Stimulated activated memory B cell treated with anti-CD40 and anti-IgM and Interleukin-4, amounts not matched to agents 10 μg/mL and 1 μg/mL and 100 μg/mL, for 72 hours (primary cell): ENCODE measurements at regions not wholly inside any gene's neighbourhood (a gene's known extent, or its start where the extent isn't known, plus 50 kb on each side); places are given as distances from the start of the nearest gene placed in this dataset.

Experiments used
- ATAC-seq: fragments of 150-1000 bp; cut with Tn5 transposase; 2 replicates; pipeline ENCODE4 v1.10.0; 2021
- H3K27ac Mint-ChIP-seq: one replicate; pipeline ENCODE4 v1.8.0; 2022; ENCODE audit warnings: mild to moderate bottlenecking, mixed read lengths
- H3K27me3 Mint-ChIP-seq: one replicate; pipeline ENCODE4 v1.8.0; 2022; ENCODE audit warnings: mixed read lengths
- H3K36me3 Mint-ChIP-seq: one replicate; pipeline ENCODE4 v1.8.0; 2022; ENCODE audit warnings: mixed read lengths
- H3K4me1 Mint-ChIP-seq: one replicate; pipeline ENCODE4 v1.8.0; 2022; ENCODE audit warnings: mixed read lengths
- H3K4me3 Mint-ChIP-seq: one replicate; pipeline ENCODE4 v1.8.0; 2022; ENCODE audit warnings: mild to moderate bottlenecking, moderate library complexity, mixed read lengths
- H3K9me3 Mint-ChIP-seq: one replicate; pipeline ENCODE4 v1.8.0; 2022; ENCODE audit warnings: mixed read lengths

DNA sequence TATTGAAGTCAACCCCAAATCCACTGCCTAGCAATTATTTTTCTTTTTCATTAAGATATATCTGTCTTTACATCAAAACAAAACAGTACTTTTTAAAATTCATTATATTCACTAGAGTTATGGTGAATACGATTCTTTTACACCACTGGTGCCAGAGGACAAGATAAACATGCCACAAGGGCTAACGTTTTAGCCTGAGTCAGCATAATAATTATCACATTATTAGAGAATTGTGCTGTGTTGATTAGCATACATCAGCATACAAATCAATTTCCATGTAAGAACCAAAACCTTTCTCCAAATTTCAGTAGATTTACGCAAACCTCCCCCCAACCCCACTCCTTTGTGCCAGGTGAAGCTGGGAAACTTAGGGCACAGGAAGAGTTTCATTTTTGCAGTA is 131.1 kb upstream of the TMEM106B start:
- no peak for ATAC-seq
- Mint-ChIP-seq H3K27ac (no peak overlapping the region), H3K4me3 (no peak overlapping the region), H3K9me3 (peaks cover 7% of the 10 kb centered on the region), H3K36me3 (no peaks in the 10 kb centered on the region), H3K27me3 (peaks cover 6% of the 10 kb centered on the region), H3K4me1 (no peaks in the 10 kb centered on the region)

DNA sequence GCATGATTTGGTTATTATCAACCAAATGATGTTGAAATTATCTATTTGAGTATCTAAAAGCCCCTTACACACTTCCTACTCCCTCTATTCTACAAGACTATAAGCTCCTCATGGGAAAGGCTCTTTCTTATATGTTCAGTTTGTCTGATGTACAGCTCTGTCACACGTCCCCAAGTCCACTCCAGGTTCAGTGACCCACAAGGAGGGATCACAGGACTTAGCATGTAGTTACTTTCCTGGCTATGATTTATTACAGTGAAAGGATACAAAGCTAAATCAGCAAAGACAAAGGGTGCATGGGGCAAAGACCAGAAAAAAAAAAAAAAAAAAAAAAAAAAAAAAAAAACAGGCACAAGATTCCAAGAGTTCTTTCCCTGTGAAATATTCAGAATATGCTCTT is 125.6 kb upstream of the TMEM106B start:
- no peak overlapping the region for H3K27ac Mint-ChIP-seq
- no peaks in the 10 kb centered on the region for H3K9me3 Mint-ChIP-seq
- H3K27me3 Mint-ChIP-seq, result peaks cover 15% of the 10 kb centered on the region
- H3K4me1 Mint-ChIP-seq, result no peaks in the 10 kb centered on the region
- no peaks in the 10 kb centered on the region for H3K36me3 Mint-ChIP-seq
- H3K4me3 Mint-ChIP-seq, result no peak overlapping the region
- ATAC-seq, result no peak

DNA sequence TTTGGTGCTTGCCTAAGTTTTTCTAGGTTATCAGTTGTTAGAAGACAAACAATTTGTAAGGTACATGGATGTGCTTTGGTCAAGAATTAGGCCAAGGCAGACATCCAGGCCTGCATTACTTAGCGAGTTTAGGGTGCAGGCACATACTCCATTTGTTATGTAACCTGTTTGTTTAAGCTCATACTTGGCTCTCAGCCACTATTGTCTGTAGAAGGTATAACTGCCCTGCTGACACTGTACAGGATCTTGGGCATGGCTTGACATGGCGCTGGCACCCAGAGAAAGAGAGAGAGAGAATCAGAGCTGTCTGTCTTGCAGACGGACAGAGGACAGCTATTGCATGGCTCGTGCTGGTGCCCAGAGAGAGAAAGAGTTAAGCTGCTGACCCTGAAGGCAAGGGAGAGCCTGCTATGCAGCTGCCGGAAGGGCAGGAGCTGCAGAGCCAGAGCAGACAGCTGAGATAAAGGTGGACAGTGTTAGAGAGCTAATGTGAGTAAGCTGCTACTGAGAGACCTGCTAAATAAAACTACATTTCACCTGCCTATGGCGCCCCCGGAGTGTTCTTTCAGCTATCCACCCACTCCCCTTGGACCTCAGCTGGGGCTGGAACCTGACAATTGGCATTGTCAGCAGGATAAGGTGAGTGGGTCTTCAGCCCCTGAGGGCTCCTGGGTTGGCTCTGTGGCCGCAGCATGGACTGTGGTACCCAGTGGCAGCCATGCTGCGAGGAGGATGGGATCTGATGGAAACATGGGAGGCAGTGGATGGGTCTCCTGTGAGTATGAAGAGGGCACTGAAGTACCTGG is 120.9 kb upstream of the TMEM106B start:
- ATAC-seq, result no peak
- Mint-ChIP-seq H3K4me3 (no peak overlapping the region), H3K27ac (no peak overlapping the region), H3K36me3 (no peaks in the 10 kb centered on the region), H3K27me3 (peaks cover 18% of the 10 kb centered on the region), H3K4me1 (no peaks in the 10 kb centered on the region), H3K9me3 (no peaks in the 10 kb centered on the region)

DNA sequence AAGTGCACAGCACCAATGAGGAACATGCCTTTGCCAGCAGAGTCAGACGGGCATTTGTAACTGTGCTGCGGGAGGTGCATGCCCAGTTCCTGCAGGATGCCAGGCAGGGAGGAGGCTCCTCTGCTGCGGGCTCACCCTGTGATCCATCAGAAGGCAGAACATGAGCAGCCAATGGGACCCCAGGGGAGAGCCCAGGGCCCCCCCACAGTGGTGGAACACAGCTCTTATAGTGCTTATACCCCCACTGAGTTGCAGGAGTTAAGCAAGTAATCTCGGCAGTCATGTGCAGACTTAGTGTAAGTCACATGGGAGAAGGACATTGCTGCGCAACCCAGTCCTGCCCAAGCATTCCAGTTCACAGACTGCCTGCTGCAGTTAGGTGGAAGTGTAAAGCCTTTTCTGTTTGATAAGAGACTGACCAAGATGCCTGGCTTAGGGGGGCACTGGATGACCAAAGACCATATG is 120.3 kb upstream of the TMEM106B start:
- H3K4me1 Mint-ChIP-seq, result no peaks in the 10 kb centered on the region
- no peak overlapping the region for H3K27ac Mint-ChIP-seq
- peaks cover 18% of the 10 kb centered on the region for H3K27me3 Mint-ChIP-seq
- no peak for ATAC-seq
- no peak overlapping the region for H3K4me3 Mint-ChIP-seq
- no peaks in the 10 kb centered on the region for H3K36me3 Mint-ChIP-seq
- no peaks in the 10 kb centered on the region for H3K9me3 Mint-ChIP-seq

DNA sequence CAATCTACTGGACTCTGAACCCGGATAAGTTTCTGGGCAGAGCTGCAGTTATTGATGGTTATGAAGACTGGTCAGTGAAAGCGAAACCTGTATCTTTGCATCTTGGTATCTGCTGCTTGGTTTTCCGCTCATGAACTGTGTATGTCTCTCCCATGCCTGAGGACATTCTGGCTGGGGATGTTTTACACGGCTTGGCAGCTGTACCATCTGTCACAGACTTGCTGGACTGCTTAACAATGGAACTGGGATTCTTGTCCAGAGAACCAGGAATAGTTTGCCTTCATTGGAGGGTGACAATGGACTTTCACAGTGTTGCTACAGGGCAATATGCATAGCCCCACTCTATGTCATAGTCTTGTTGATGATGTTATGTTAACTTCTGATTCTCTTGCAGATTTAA is 119.9 kb upstream of the TMEM106B start:
- Mint-ChIP-seq H3K9me3 (no peaks in the 10 kb centered on the region), H3K4me3 (no peak overlapping the region), H3K27me3 (peaks cover 18% of the 10 kb centered on the region), H3K4me1 (no peaks in the 10 kb centered on the region), H3K36me3 (no peaks in the 10 kb centered on the region), H3K27ac (no peak overlapping the region)
- ATAC-seq, result no peak

DNA sequence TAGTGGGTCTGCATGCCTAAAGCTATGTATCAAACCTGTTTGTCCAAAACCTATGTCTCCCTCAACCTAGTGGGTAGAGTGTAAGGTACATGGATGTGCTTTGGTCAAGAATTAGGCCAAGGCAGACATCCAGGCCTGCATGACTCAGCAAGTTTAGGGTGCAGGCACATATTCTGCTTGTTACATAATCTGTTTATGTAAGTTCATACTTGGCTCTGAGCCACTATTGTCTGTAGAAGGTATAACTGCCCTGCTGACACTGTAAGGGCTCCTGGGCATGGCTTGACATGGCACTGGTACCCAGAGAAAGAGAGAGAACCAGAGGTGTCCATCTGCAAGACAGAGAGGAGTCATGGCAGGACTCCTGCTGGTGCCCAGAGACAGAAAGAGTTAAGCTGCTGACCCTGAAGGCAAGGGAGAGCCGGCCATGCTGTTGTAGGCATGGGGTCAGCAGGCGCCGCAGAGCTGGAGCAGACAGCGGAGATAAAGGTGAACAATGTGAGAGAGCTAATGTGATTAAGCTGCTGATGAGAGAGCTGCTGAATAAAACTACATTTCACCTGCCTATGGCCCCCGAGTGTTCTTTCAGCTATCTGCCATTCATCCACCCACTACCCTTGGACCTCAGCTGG is 118.5 kb upstream of the TMEM106B start:
- no peak overlapping the region for H3K27ac Mint-ChIP-seq
- no peaks in the 10 kb centered on the region for H3K9me3 Mint-ChIP-seq
- H3K27me3 Mint-ChIP-seq, result peaks cover 18% of the 10 kb centered on the region
- ATAC-seq, result no peak
- H3K36me3 Mint-ChIP-seq, result no peaks in the 10 kb centered on the region
- H3K4me1 Mint-ChIP-seq, result no peaks in the 10 kb centered on the region
- H3K4me3 Mint-ChIP-seq, result no peak overlapping the region

DNA sequence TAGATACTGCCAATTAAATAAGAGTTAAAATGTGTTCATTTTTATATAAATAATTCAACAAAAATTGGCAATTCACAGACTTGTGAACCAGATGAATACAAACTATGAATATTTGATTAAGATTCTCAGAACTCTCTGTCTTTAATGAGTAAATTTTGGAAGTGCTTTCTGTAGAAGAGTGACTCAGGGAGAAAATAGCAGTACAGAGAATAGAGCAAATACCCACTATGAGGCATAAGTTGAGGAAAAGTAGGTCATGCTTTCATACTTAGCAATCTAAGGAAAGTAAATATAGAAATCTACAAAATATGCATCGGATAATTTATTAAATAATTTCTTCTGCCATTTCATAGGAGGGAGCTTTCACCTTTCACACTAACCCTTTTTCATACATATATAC is 117.7 kb upstream of the TMEM106B start:
- Mint-ChIP-seq H3K9me3 (no peaks in the 10 kb centered on the region), H3K27ac (no peak overlapping the region), H3K36me3 (no peaks in the 10 kb centered on the region), H3K4me3 (no peak overlapping the region), H3K4me1 (no peaks in the 10 kb centered on the region), H3K27me3 (peaks cover 18% of the 10 kb centered on the region)
- ATAC-seq, result no peak

DNA sequence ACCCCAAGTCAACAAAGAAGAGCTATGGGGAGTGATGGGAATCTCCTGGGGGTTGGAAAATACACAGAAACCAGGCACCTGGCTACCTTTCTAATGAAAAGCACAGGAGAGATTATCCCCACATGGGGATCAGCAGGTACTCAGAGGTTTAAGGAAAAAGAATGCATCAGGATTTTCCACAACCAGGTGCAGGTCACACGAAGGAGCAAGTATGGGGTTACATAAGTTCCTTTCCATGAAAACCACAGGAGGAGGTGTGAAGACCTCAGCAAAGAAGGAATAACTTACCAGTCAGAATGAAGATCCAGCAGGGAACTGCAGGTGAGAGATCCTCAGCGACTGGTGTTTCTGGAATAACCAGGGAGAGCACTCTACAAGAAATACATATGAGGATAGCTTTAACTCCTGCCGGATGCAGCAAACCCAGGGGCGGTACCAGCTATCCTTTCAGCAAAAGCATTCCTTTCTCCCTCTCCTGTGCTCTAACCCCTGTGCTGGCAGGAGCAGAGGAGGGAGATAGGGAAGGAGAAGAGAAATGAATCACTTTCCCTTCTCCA is 116.7 kb upstream of the TMEM106B start:
- Mint-ChIP-seq H3K27ac (no peak overlapping the region), H3K27me3 (peaks cover 18% of the 10 kb centered on the region), H3K4me3 (no peak overlapping the region), H3K9me3 (peaks cover 3% of the 10 kb centered on the region), H3K36me3 (no peaks in the 10 kb centered on the region), H3K4me1 (no peaks in the 10 kb centered on the region)
- no peak for ATAC-seq

DNA sequence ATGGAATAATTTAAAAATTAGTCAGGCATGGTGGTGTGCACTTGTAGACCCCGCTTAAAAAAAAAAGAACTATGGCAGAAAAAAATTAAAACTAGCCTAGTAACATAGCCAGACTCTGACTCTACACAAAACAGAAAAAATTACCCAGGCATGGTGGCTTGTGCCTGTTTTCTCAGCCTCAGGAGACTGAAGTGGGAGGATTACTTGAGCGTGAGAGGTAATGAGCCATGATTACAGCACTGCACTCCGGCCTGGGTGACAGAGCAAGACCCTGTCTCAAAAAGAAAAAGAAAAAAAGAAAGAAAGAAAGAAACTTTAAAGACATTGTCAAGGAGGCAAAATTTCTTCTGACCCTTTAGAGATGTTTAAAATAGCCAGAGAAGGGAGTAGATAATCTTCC is 109.0 kb upstream of the TMEM106B start:
- Mint-ChIP-seq H3K36me3 (no peaks in the 10 kb centered on the region), H3K4me1 (no peaks in the 10 kb centered on the region)

DNA sequence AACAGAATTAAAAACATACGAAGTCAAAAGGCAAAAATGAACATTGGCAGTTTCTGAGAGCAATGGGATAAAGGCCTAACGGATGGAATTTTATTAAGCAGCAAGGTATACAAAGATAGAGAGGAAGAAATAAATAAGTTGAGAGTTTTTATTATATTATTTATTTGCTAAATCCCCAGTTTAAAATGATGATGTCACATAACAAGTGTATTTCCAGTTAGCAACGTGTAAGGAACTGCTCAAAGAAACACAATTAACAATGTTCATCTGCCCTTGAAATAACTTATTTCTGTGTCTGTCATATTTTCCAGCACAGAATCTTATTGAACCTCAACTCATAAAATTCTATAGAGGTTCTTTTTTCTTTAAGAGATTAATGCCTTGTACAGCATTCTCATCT is 108.6 kb upstream of the TMEM106B start:
- Mint-ChIP-seq H3K27me3 (peaks cover 9% of the 10 kb centered on the region), H3K4me3 (no peak overlapping the region), H3K36me3 (no peaks in the 10 kb centered on the region), H3K27ac (no peak overlapping the region), H3K4me1 (no peaks in the 10 kb centered on the region), H3K9me3 (peaks cover 3% of the 10 kb centered on the region)
- no peak for ATAC-seq

More for the DNA sequence above, 109.0 kb upstream of the TMEM106B start:
- no peak for ATAC-seq
- H3K4me3 Mint-ChIP-seq, result no peak overlapping the region
- H3K9me3 Mint-ChIP-seq, result peaks cover 3% of the 10 kb centered on the region
- H3K27me3 Mint-ChIP-seq, result peaks cover 9% of the 10 kb centered on the region
- H3K27ac Mint-ChIP-seq, result no peak overlapping the region

DNA sequence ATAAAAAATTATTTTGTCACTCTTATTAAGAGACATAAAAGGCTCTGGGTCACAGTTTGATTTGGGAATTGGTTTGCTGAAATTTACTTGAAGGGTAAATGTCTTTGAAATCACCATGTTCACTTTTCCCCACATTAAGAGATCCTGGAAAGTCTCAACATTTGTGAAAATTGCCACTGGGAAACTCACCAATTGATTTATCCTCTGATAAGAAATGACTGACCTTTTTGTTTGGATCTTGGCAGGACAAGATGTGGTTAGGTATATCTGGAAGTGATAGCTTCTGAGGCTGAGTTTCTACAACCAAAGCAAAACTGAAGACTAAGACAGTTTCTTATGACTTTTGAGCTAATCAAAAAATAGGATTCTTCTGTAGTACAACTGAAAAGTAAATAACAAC is 107.1 kb upstream of the TMEM106B start:
- Mint-ChIP-seq H3K4me1 (no peaks in the 10 kb centered on the region), H3K4me3 (no peak overlapping the region), H3K36me3 (no peaks in the 10 kb centered on the region), H3K27me3 (peaks cover 12% of the 10 kb centered on the region), H3K27ac (no peak overlapping the region), H3K9me3 (peaks cover 3% of the 10 kb centered on the region)
- ATAC-seq, result no peak

DNA sequence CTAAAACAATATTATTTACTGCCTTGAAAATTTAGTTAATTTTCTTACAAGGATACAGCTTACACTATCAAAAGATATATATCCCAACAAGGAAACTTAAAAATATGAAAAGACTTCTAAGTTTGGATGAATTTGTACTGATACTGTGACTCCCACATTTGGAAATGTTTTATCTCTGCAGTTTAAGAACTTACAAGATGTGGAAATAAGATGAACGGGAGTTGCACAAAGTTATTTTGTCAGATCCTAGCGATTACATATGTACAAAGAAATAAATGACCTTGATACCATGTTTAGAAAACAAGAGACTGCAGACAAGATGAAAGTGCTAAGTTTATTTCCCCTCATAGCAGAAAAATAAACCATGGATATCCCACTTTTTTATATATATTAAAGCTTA is 103.7 kb upstream of the TMEM106B start:
- no peak overlapping the region for H3K27ac Mint-ChIP-seq
- H3K27me3 Mint-ChIP-seq, result peaks cover 37% of the 10 kb centered on the region
- no peak overlapping the region for H3K4me3 Mint-ChIP-seq
- H3K36me3 Mint-ChIP-seq, result no peaks in the 10 kb centered on the region
- ATAC-seq, result no peak
- no peaks in the 10 kb centered on the region for H3K9me3 Mint-ChIP-seq
- H3K4me1 Mint-ChIP-seq, result no peaks in the 10 kb centered on the region

DNA sequence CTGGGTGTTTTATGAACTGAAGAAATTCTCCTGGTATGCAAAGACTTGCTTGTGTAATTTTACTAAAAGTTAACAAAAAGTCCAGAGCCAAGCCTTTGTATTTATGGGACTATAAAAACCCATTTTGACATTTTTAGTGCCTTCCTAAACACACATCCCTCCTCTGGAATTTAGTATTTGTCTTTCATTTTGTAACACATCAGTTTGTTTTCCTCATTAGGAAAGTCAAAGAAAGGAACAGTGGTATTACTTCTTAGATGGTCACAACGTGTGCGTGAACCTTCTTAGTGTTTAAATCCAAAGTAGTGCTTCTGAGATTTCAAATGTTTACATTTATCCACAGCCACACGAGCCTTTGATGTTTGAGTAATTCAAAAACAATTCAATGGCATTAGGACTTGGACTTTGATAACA is 103.2 kb upstream of the TMEM106B start:
- H3K36me3 Mint-ChIP-seq, result no peaks in the 10 kb centered on the region
- ATAC-seq, result no peak
- no peaks in the 10 kb centered on the region for H3K4me1 Mint-ChIP-seq
- no peaks in the 10 kb centered on the region for H3K9me3 Mint-ChIP-seq
- H3K27ac Mint-ChIP-seq, result no peak overlapping the region
- H3K4me3 Mint-ChIP-seq, result no peak overlapping the region
- H3K27me3 Mint-ChIP-seq, result peaks cover 41% of the 10 kb centered on the region

DNA sequence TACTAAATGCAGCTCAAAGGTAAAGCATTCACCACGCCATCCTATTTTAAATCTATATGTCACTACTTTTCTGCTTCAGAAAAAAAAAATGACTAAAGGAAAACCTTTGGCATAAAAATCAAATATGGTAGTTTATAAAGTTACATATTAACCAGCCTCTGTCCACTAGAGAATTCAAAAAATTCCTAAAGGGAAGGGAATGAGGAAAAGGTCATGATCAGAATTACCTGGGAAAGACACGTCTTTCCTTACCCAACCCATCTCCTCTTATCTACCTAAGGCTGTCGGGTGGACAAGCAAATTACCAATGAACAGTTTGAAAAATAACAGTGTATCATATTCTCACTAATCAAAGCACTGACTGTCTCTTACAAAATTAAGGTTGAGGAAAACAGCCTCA is 100.7 kb upstream of the TMEM106B start:
- no peak overlapping the region for H3K4me3 Mint-ChIP-seq
- no peaks in the 10 kb centered on the region for H3K4me1 Mint-ChIP-seq
- H3K27ac Mint-ChIP-seq, result no peak overlapping the region
- H3K27me3 Mint-ChIP-seq, result peaks cover 44% of the 10 kb centered on the region
- H3K9me3 Mint-ChIP-seq, result no peaks in the 10 kb centered on the region
- ATAC-seq, result no peak
- H3K36me3 Mint-ChIP-seq, result no peaks in the 10 kb centered on the region

DNA sequence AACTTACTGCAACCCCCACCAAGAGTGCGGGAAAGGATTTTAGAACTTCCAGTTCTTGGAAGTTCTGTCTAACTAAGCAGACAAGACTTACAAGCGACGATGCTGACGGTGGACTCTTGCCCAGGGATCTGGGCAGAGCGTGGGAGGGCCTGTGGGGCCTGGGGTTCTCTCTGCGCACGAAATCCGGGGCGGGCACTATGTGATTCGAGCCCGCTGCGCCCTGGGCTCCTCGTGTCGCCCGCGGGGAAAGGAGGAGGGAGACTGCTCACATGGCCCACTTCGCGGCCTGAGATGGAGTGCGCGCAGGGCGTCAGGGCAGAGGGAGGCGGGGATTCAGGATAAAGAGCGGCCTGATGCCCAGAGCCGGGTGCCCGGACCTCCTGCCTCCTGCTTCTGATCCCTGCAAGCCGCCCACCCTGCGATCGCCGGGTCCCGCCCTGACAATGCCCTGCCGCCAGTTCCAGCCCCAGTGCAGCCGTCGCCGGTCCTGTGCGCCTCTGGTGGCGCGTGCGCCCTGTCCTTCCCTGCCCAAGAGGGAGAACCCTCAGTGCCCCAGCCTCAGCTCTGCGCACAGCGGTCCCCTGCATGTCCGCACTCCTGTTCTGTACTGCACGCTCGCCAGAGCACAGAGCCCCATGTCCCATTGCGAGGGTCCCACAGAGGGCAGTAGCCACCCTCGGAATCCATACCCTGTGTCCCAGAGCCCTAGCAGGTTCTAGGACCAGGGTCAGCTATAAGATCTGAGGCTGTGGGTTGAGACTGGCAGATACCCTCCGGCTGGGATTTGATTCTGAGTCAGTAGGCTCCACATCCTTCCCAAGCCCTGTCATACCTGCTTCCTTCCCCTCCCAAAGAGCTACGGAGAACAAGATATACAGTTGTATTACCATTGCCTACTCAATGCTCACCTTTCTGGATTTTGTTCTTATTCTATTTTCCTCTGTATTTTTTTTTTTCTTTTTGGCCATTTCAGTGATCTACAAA is 99.4 kb upstream of the TMEM106B start:
- H3K36me3 Mint-ChIP-seq, result no peaks in the 10 kb centered on the region
- H3K9me3 Mint-ChIP-seq, result no peaks in the 10 kb centered on the region
- no peak overlapping the region for H3K27ac Mint-ChIP-seq
- H3K4me3 Mint-ChIP-seq, result no peak overlapping the region
- H3K4me1 Mint-ChIP-seq, result no peaks in the 10 kb centered on the region
- peak; percentile 56 for ATAC-seq
- H3K27me3 Mint-ChIP-seq, result peaks cover 44% of the 10 kb centered on the region
